Ovary (tissue), 7 donors: ENCODE measurements at regions not wholly inside any gene's neighbourhood (a gene's known extent, or its start where the extent isn't known, plus 50 kb on each side); places are given as distances from the start of the nearest gene placed in this dataset.
"Not testable (repeated sequence)": the region's sequence is repeated elsewhere in the genome, so short reads cannot be mapped to it uniquely, and the experiment has no call there.

Experiments used
- DNase-seq, 5 donors: peaks; one replicate each; pipeline ENCODE4 v3.0.0-alpha.2; 2019 to 2020
- H3K27ac ChIP-seq, 2 donors: fragments of 200-600 bp; one replicate each; pipeline versions ENCODE4 v1.5.1 to v1.8.0; 2019 to 2022
- H3K27me3 ChIP-seq: fragments of 200-600 bp; one replicate; pipeline ENCODE4 v1.8.0; 2022
- H3K36me3 ChIP-seq: fragments of 200-600 bp; sonication (generic); one replicate; pipeline ENCODE4 v1.5.1; 2019
- H3K4me1 ChIP-seq: one replicate; pipeline ENCODE4 v1.8.1; 2013; ENCODE audit warnings: mild to moderate bottlenecking, moderate library complexity; ENCODE audit not compliant: insufficient read depth
- H3K4me3 ChIP-seq: fragments of 200-600 bp; sonication (generic); one replicate; pipeline ENCODE4 v1.5.1; 2017
- H3K9me3 ChIP-seq, 2 donors: fragments of 200-600 bp in 1 of 2; sonication (generic) in 1 of 2; one replicate each; pipeline versions ENCODE4 v1.5.1 to v1.8.1; 2013 to 2019; ENCODE audit warnings: mild to moderate bottlenecking in 1 of 2, moderate library complexity in 1 of 2
- EP300 ChIP-seq: sonication (generic); formaldehyde crosslinking; IDR thresholded peaks from one replicate; pipeline ENCODE4 v1.6.1; 2017; ENCODE audit warnings: antibody characterized with exemption
- POLR2A ChIP-seq: fragments of 450-650 bp; IDR thresholded peaks from one replicate; pipeline ENCODE4 v1.6.1; 2017; ENCODE audit warnings: antibody characterized with exemption, mild to moderate bottlenecking, moderate library complexity
- WGBS, 3 donors: extraction: QIAGEN DNeasy Blood & Tissue Kit in 1 of 3; methylation state at CpG; one replicate each; pipeline versions ENCODE4 v1.1.5 to v1.1.7; 2013 to 2017; 5-methylcytosine and 5-hydroxymethylcytosine counted together
- intact Hi-C, 4 donors: fragments of 100-400 bp; cut with DNase I; formaldehyde crosslinking; loops; one replicate each; pipeline versions ENCODE4 v1.11.0 to v1.15.1; 2022 to 2023
- TF ChIP-seq, protein P1 (sequence below), 3 donors: fragments of 450-650 bp in 2 of 3; fragments of 200-600 bp in 1 of 3; IDR thresholded peaks; one replicate each; pipeline versions ENCODE4 v1.5.1 to v1.8.0; 2016 to 2022; ENCODE audit warnings: antibody characterized with exemption in 3 of 3, mild to moderate bottlenecking in 1 of 3
- donor health status: DM: no; HTN: no; CAD: no; lungs with moderate emphysema.
- donor health status: DM: no; HTN: no; CAD: no.
- donor health status: Bipolar disorder and iron deficiency.
- donor health status: DM: no; HTN: no; CAD: no.
- donor health status: DM: yes; HTN: yes; CAD: no.

DNA sequence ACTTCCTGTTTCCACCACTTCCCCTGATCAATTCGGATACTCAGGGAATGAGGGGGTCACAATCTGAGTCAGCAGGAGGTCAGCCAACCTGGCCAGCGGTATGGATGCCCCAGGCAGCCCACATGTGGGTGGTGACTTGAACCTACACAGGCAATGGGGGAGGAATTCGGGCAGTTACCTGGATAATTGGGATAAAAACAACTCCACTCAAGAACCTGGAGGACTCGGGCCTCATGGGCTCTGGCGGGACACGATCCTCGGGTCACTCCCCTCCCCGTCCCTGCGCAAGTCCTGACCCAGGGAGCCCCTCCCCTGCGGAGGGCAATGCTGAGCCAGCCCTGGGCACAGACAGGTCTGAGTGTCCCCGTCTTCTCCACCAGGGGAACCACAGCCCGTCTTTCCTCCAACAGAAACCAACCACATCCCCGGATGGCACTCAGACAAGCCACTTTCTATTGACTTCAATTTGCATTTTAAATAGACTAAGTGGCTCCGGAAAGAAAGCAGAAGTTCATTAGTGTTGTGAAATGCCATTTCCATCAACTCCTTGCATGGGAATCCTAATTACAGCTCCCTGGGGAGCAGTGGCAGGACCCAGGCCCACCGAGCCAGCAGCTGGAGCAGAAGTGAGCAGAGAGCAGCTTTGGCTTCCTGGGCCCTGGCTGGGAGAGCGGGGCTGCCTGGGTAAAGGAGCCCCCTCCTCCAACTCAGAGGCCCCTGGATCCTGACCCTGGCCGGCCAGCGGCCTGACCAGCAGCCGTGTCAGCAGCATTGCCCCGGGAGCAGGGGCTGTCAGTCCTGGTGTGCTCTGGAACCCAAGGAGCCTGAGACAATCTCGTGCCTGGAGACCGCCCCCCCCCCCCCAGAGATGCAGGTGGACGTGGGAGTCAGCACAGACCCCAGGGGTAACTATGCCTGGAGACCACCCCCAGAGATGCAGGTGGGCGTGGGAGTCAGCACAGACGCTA is 374.1 kb downstream of the ADGRD1 start:
- Histone ChIP-seq H3K27me3 (no peaks in the 10 kb centered on the region), H3K36me3 (no peaks in the 10 kb centered on the region), H3K4me1 (no peaks in the 10 kb centered on the region), H3K4me3 (no peak overlapping the region), H3K27ac (no peak overlapping the region), H3K9me3 (no peaks in the 10 kb centered on the region)
- 66 to 78% (median 69%) methylated on average over 18 to 25 of the region's 25 CpGs for WGBS, 3 donors
- DNase-seq, result no peak
- TF ChIP-seq, protein P1, sequence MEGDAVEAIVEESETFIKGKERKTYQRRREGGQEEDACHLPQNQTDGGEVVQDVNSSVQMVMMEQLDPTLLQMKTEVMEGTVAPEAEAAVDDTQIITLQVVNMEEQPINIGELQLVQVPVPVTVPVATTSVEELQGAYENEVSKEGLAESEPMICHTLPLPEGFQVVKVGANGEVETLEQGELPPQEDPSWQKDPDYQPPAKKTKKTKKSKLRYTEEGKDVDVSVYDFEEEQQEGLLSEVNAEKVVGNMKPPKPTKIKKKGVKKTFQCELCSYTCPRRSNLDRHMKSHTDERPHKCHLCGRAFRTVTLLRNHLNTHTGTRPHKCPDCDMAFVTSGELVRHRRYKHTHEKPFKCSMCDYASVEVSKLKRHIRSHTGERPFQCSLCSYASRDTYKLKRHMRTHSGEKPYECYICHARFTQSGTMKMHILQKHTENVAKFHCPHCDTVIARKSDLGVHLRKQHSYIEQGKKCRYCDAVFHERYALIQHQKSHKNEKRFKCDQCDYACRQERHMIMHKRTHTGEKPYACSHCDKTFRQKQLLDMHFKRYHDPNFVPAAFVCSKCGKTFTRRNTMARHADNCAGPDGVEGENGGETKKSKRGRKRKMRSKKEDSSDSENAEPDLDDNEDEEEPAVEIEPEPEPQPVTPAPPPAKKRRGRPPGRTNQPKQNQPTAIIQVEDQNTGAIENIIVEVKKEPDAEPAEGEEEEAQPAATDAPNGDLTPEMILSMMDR (IDR thresholded peaks at IDR 0.05), result no peak
- no peak for TF ChIP-seq POLR2A
- no peak for TF ChIP-seq EP300
- intact Hi-C loops, result no loop called here

DNA sequence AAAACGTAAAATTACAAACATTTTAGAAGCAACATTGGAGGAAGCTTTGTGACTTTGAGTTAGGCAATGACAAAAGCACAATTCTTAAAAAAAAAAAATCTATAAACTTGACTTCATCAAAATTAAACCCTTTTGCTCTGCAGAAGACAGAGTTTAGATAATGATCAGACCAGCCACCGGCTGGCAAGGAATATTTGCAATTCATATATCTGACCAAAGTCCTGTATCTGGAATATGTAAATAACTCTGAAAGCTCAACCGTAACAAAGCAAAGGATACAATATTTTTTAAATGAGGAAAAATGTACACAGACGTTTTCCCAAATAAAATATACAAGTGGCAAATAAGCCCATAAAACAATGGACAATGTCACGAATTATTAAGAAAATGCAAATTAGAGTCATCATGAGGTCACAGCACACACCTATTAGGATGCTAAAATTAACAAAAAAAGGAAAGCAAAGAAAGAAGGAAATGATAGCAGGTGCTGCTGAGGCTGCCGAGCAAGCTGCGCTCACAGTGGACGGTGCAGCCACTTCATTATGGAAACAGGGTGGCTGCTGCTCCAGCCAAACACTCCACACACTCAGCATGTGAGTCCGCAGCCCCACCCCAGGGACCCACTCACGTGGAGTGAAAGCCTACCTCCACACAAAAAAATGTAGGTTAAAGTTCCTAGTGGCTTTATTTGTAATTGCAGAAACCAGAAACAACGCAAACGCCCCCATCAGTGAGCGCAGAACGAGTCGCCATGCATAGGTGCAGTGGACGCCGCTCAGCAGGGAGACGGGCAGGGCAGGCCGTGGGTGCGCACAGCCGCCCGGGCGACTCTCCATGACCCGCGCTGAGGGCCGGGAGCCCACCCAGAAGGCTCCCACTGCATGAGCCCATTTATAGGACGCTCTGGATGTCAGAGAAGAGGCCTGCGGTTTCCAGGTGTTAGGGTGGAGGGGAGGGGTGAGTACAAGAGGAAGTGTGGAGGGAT is 375.4 kb downstream of the ADGRD1 start:
- H3K27ac ChIP-seq, intact Hi-C loops, H3K4me1 ChIP-seq, H3K4me3 ChIP-seq, H3K27me3 ChIP-seq, H3K9me3 ChIP-seq, H3K36me3 ChIP-seq, DNase-seq: not testable (repeated sequence)
- WGBS, 3 donors, result 78 to 79% (median 79%) methylated on average over 27 to 28 of the region's 28 CpGs

DNA sequence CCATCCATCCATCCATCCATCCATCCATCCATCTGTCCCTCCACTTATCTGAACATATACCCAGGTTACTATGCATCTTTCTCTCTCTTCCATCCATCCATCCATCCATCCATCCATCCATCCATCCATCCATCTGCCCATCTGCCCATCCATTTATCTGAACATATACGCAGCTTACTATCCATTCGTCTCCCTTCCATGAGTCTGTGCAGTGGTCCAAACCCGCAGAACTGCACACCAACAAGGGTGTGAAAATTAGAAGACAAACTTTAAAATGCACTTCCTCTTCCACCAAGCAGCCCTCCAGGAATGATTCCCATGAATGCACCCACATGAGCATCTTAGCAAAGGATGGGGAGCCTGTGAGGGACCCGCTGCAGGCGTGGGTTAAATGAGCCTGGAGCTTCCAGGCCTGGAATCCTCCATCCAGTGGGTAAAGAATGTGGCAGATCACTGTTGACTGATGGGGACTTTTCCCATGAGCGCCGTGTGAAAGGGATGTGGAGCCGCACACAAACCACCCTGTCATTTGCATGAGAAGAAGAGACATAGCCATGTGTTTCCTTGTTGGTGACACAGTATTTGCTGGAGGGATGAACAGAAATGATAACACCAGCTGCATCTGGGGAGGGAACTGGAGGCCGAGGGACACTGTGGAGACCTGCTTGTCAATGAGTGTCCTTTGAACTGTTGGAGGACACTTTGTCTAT is 376.6 kb downstream of the ADGRD1 start:
- 81 to 92% (median 85%) methylated on average over 9 of the region's 9 CpGs for WGBS, 3 donors
- Histone ChIP-seq H3K27ac (no peak overlapping the region), H3K9me3 (no peaks in the 10 kb centered on the region), H3K4me3 (no peak overlapping the region), H3K36me3 (no peaks in the 10 kb centered on the region), H3K27me3 (no peaks in the 10 kb centered on the region), H3K4me1 (no peaks in the 10 kb centered on the region)
- intact Hi-C loops, result loop anchor here in 1 of 4 donors (10.0 kb wide), 1 partner anchor 295 kb away; no protein-coding TSS in a partner anchor
- TF ChIP-seq EP300, result no peak
- TF ChIP-seq POLR2A, result no peak
- TF ChIP-seq, protein P1 (IDR thresholded peaks at IDR 0.05), result no peak
- DNase-seq, result no peak

DNA sequence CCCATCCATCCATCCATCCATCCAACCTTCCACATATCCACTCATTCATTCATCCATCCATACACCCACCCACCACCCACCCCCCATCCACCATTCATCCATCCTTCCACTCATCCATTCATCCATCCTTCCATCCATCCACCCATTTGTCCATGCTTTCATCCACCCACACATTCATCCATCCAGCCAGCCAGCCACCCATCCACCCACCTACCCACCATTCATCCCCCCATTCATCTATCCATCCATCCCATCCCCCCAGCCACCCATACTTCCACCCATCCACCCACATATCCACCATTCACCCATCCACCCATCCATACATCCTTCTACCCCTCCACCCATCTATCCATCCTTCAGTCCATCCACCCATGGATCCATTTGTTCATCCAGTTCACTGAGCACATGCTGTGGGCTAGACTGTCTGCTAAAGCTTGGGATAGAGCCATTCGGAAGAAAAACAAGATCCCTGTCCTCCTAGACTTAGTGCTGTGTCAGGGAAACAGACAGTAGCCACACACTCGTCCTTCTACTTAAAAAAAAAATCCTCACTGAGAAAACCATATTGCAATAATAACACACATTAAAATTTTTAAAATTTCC is 377.5 kb downstream of the ADGRD1 start:
- H3K36me3 ChIP-seq, result no peaks in the 10 kb centered on the region
- TF ChIP-seq, protein P1 (IDR thresholded peaks at IDR 0.05), result no peak
- TF ChIP-seq EP300 (no peak), POLR2A (no peak)
- H3K9me3 ChIP-seq, result no peaks in the 10 kb centered on the region
- no peak for DNase-seq
- H3K4me1 ChIP-seq, result no peaks in the 10 kb centered on the region
- H3K27ac ChIP-seq, result no peak overlapping the region
- no peak overlapping the region for H3K4me3 ChIP-seq
- no peaks in the 10 kb centered on the region for H3K27me3 ChIP-seq
- intact Hi-C loops, result loop anchor here in 1 of 4 donors (10.0 kb wide), 1 partner anchor 294 kb away; no protein-coding TSS in a partner anchor
- WGBS, 3 donors, result 71 to 81% (median 73%) methylated on average over 2 of the region's 2 CpGs
